Keratinocyte (primary cell): ENCODE measurements at regions not wholly inside any gene's neighbourhood (a gene's known extent, or its start where the extent isn't known, plus 50 kb on each side); places are given as distances from the start of the nearest gene placed in this dataset.

ENCODE experiments used
- CTCF ChIP-seq, 3 experiments: IDR thresholded peaks in 1 of 3; conservative IDR thresholded peaks in 1 of 3; optimal IDR thresholded peaks in 1 of 3; 2 replicates in 2 of 3; 3 replicates in 1 of 3; pipeline versions ENCODE3 to v1.5.1; 2011; ENCODE audit warnings: low read length in 3 of 3, mild to moderate bottlenecking in 3 of 3, moderate library complexity in 2 of 3, control low read depth in 1 of 3, inconsistent platforms in 1 of 3; ENCODE audit not compliant: insufficient read depth in 2 of 3; ENCODE audit errors: extremely low read depth in 1 of 3
- EZH2 ChIP-seq: IDR thresholded peaks from one replicate; pipeline ENCODE4 v1.6.1; 2012; ENCODE audit warnings: inconsistent platforms, mild to moderate bottlenecking, low read length, moderate library complexity

GRCh38 chr7:53413021-53413420 lies 377.6 kb downstream of the POM121L12 start:
- TF ChIP-seq CTCF (optimal IDR thresholded peaks at IDR 0.05 in 1 of 3, IDR thresholded peaks at IDR 0.05 in 1 of 3, conservative IDR thresholded peaks at IDR 0.05 in 1 of 3; ENCODE audit: extremely low read depth in 1 of 3, insufficient read depth in 2 of 3, low read length in 3 of 3) (no peak), EZH2 (no peak)
